Astrocyte (in vitro differentiated cells and primary cell): ENCODE measurements at regions not wholly inside any gene's neighbourhood (a gene's known extent, or its start where the extent isn't known, plus 50 kb on each side); places are given as distances from the start of the nearest gene placed in this dataset.
A peak's percentile ranks its signal among the peaks of the same experiment; 100 is the strongest.

ENCODE experiments used
- DNase-seq: peaks from one replicate; pipeline ENCODE4 v3.0.0-alpha.2; 2010; ENCODE audit warnings: low read depth
- FAIRE-seq: peaks from 2 replicates; lab custom pipeline; 2011; peaks lifted over from hg19 to GRCh38; lab: Jason Lieb, UNC
- H2AFZ ChIP-seq: 2 replicates; pipeline ENCODE4 v1.6.0; 2012; ENCODE audit warnings: low read depth, low read length, inconsistent platforms
- H3K27ac ChIP-seq: 2 replicates; pipeline ENCODE4 v1.5.1; 2011; ENCODE audit warnings: low read depth, low read length, inconsistent platforms
- H3K27me3 ChIP-seq: 2 replicates; pipeline ENCODE4 v1.6.0; 2011; ENCODE audit warnings: low read length, inconsistent platforms; ENCODE audit not compliant: insufficient read depth
- H3K36me3 ChIP-seq: 2 replicates; pipeline ENCODE4 v1.5.1; 2011; ENCODE audit warnings: low read length, inconsistent platforms; ENCODE audit not compliant: insufficient read depth
- H3K4me1 ChIP-seq: 2 replicates; pipeline ENCODE4 v1.5.1; 2011; ENCODE audit warnings: low read length, inconsistent platforms; ENCODE audit not compliant: insufficient read depth
- H3K4me2 ChIP-seq: 2 replicates; pipeline ENCODE4 v1.6.0; 2012; ENCODE audit warnings: low read length, inconsistent platforms
- H3K4me3 ChIP-seq: 2 replicates; pipeline ENCODE4 v1.5.1; 2011; ENCODE audit warnings: low read depth, mild to moderate bottlenecking, low read length, inconsistent platforms; ENCODE audit not compliant: insufficient read depth
- H3K79me2 ChIP-seq: 2 replicates; pipeline ENCODE4 v1.6.0; 2012; ENCODE audit warnings: mild to moderate bottlenecking, low read length, inconsistent platforms; ENCODE audit not compliant: insufficient read depth
- H3K9ac ChIP-seq: 2 replicates; pipeline ENCODE4 v1.6.0; 2012; ENCODE audit warnings: mild to moderate bottlenecking, low read length, inconsistent platforms
- H3K9me3 ChIP-seq: 2 replicates; pipeline ENCODE4 v1.5.1; 2012; ENCODE audit warnings: low read depth, mild to moderate bottlenecking, low read length, inconsistent platforms; ENCODE audit not compliant: insufficient read depth
- H4K20me1 ChIP-seq: 2 replicates; pipeline ENCODE4 v1.6.0; 2012; ENCODE audit warnings: low read length, inconsistent platforms; ENCODE audit not compliant: insufficient read depth
- H3K27ac Mint-ChIP-seq: one replicate; pipeline ENCODE4 v1.8.0; 2021; ENCODE audit warnings: mild to moderate bottlenecking, mixed read lengths; ENCODE audit not compliant: unreplicated experiment
- H3K27me3 Mint-ChIP-seq: one replicate; pipeline ENCODE4 v1.8.0; 2021; ENCODE audit warnings: low read depth, mixed read lengths; ENCODE audit not compliant: unreplicated experiment
- H3K36me3 Mint-ChIP-seq: one replicate; pipeline ENCODE4 v1.8.0; 2021; ENCODE audit warnings: low read depth, mixed read lengths; ENCODE audit not compliant: unreplicated experiment
- H3K4me1 Mint-ChIP-seq: one replicate; pipeline ENCODE4 v1.8.0; 2021; ENCODE audit warnings: low read depth, mixed read lengths; ENCODE audit not compliant: unreplicated experiment
- H3K4me3 Mint-ChIP-seq: one replicate; pipeline ENCODE4 v1.8.0; 2021; ENCODE audit warnings: mild to moderate bottlenecking, moderate library complexity, mixed read lengths; ENCODE audit not compliant: unreplicated experiment
- H3K9me3 Mint-ChIP-seq: one replicate; pipeline ENCODE4 v1.8.0; 2021; ENCODE audit warnings: mild to moderate bottlenecking, mixed read lengths; ENCODE audit not compliant: unreplicated experiment
- EZH2 ChIP-seq: IDR thresholded peaks from 2 replicates; pipeline ENCODE4 v1.6.1; 2012; ENCODE audit warnings: mild to moderate bottlenecking, low read length, inconsistent platforms; ENCODE audit not compliant: insufficient read depth
- TF ChIP-seq, protein P1 (sequence below): IDR thresholded peaks from 2 replicates; pipeline ENCODE4 v1.5.1; 2011; ENCODE audit warnings: low read depth, mild to moderate bottlenecking, inconsistent platforms, low read length, moderate library complexity; ENCODE audit not compliant: insufficient read depth

DNA sequence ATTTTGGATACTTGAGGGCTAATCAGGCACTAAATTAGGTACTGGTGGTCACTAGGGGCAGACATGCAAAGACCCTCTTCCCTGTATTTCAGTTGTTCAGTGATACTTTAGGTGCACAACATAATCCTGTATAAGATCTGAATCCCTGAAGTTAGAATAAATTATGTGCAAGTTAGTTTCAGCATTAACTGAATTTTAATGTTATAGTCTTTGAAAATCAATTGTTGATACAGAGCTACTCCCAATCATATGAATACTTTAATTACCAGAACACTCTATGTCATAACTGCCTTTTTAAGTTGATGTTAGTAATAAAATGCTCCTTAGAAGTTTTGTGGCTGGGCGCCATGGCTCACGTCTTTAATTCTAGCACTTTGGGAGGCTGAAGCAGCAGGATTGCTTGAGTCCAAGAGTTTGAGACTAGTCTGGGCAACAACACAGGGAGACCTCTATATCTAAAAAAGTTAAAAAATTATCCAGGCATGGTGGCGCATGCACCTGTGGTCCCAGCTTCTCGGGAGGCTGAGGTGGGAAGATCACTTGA lies 87.1 kb upstream of the SKAP2 start:
- no peak overlapping the region for H3K9ac ChIP-seq
- no peaks in the 10 kb centered on the region for H3K9me3 Mint-ChIP-seq
- no peaks in the 10 kb centered on the region for H4K20me1 ChIP-seq
- H3K4me3 ChIP-seq: no peak overlapping the region
- H3K9me3 ChIP-seq: no peaks in the 10 kb centered on the region
- no peak overlapping the region for H3K4me2 ChIP-seq
- no peaks in the 10 kb centered on the region for H3K79me2 ChIP-seq
- no peaks in the 10 kb centered on the region for H3K36me3 ChIP-seq
- H3K4me1 ChIP-seq: no peaks in the 10 kb centered on the region
- H3K27me3 ChIP-seq: no peaks in the 10 kb centered on the region
- H3K36me3 Mint-ChIP-seq: no peaks in the 10 kb centered on the region
- H3K4me1 Mint-ChIP-seq: peaks cover 5% of the 10 kb centered on the region
- H3K27ac ChIP-seq: no peak overlapping the region
- no peak for TF ChIP-seq EZH2
- TF ChIP-seq, protein P1, sequence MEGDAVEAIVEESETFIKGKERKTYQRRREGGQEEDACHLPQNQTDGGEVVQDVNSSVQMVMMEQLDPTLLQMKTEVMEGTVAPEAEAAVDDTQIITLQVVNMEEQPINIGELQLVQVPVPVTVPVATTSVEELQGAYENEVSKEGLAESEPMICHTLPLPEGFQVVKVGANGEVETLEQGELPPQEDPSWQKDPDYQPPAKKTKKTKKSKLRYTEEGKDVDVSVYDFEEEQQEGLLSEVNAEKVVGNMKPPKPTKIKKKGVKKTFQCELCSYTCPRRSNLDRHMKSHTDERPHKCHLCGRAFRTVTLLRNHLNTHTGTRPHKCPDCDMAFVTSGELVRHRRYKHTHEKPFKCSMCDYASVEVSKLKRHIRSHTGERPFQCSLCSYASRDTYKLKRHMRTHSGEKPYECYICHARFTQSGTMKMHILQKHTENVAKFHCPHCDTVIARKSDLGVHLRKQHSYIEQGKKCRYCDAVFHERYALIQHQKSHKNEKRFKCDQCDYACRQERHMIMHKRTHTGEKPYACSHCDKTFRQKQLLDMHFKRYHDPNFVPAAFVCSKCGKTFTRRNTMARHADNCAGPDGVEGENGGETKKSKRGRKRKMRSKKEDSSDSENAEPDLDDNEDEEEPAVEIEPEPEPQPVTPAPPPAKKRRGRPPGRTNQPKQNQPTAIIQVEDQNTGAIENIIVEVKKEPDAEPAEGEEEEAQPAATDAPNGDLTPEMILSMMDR: no peak
- no peak overlapping the region for H3K27ac Mint-ChIP-seq
- H3K27me3 Mint-ChIP-seq: no peaks in the 10 kb centered on the region
- DNase-seq (no peak), FAIRE-seq (no peak)
- H3K4me3 Mint-ChIP-seq: no peak overlapping the region
- no peak overlapping the region for H2AFZ ChIP-seq

DNA sequence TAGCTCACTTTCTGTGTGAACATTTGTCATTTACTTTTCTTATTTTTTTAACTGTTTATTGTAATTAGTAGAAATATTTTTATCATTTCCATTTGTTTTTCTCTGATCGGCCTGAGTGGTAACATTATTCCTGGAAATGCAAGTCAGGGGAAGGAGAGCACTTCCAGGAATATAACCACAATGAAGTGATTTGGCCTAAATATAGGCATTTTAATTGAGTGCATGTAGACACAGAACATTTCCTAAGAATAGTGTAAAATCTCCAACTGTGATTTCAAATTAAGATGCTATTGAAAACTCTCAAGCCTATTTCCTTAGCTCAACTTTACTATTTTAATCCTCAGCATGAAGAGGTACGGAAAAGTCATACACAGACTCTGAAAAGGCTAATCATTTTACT lies 86.5 kb upstream of the SKAP2 start:
- no peak overlapping the region for H3K27ac ChIP-seq

DNA sequence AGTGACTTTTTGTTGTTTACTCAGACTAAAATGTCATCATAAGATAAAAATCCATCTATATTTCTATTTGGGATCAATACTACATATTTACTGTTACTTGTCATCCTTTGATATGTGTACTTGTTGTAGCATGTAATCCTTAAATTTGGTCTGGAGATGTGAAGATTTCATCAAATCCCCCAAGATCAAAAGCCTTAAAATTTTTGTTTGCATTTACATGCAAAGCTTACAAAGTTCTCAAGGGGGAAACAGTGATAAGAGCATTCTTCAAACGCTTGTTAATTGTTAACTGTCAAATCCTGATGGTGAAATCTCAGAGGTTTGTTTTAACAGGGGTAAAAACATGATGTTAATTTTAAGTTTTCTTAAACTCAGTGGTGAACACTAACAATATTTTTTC lies 84.9 kb upstream of the SKAP2 start:
- H3K27ac Mint-ChIP-seq: no peak overlapping the region
- H3K4me3 ChIP-seq: no peak overlapping the region
- no peaks in the 10 kb centered on the region for H3K36me3 Mint-ChIP-seq
- no peaks in the 10 kb centered on the region for H3K9me3 ChIP-seq
- no peak for TF ChIP-seq EZH2
- TF ChIP-seq, protein P1: no peak
- FAIRE-seq (peak; percentile 34), DNase-seq (no peak)
- no peak overlapping the region for H3K9ac ChIP-seq
- no peaks in the 10 kb centered on the region for H3K36me3 ChIP-seq
- H3K27ac ChIP-seq: no peak overlapping the region
- no peaks in the 10 kb centered on the region for H3K9me3 Mint-ChIP-seq
- no peaks in the 10 kb centered on the region for H3K4me1 ChIP-seq
- no peaks in the 10 kb centered on the region for H3K27me3 Mint-ChIP-seq
- H3K27me3 ChIP-seq: no peaks in the 10 kb centered on the region
- H2AFZ ChIP-seq: no peak overlapping the region
- H3K4me3 Mint-ChIP-seq: no peak overlapping the region
- no peaks in the 10 kb centered on the region for H4K20me1 ChIP-seq
- H3K79me2 ChIP-seq: no peaks in the 10 kb centered on the region
- no peak overlapping the region for H3K4me2 ChIP-seq
- peaks cover 5% of the 10 kb centered on the region for H3K4me1 Mint-ChIP-seq

More for the DNA sequence above, 86.5 kb upstream of the SKAP2 start:
- Histone ChIP-seq H3K9me3 (no peaks in the 10 kb centered on the region), H3K4me3 (no peak overlapping the region), H3K4me2 (no peak overlapping the region), H3K36me3 (no peaks in the 10 kb centered on the region), H3K9ac (no peak overlapping the region), H3K27me3 (no peaks in the 10 kb centered on the region), H3K4me1 (no peaks in the 10 kb centered on the region), H4K20me1 (no peaks in the 10 kb centered on the region), H2AFZ (no peak overlapping the region), H3K79me2 (no peaks in the 10 kb centered on the region)
- Mint-ChIP-seq H3K36me3 (no peaks in the 10 kb centered on the region), H3K4me1 (peaks cover 5% of the 10 kb centered on the region), H3K27ac (no peak overlapping the region), H3K4me3 (no peak overlapping the region), H3K9me3 (no peaks in the 10 kb centered on the region), H3K27me3 (no peaks in the 10 kb centered on the region)
- no peak for DNase-seq
- TF ChIP-seq, protein P1: no peak
- TF ChIP-seq EZH2: no peak
- FAIRE-seq: no peak
